H9 (cell line): ENCODE measurements at regions not wholly inside any gene's neighbourhood (a gene's known extent, or its start where the extent isn't known, plus 50 kb on each side); places are given as distances from the start of the nearest gene placed in this dataset.

ENCODE experiments used
- DNase-seq: peaks from one replicate; pipeline ENCODE4 v3.0.0-alpha.2; 2017
- H2AFZ ChIP-seq: one replicate; pipeline ENCODE4 v1.6.1; 2013; ENCODE audit warnings: mild to moderate bottlenecking, low read length, control low read depth, moderate library complexity
- H2AK5ac ChIP-seq: 2 replicates; pipeline ENCODE4 v1.6.1; 2013; ENCODE audit warnings: low read length, control low read depth, mixed read lengths; ENCODE audit not compliant: insufficient read length
- H2BK120ac ChIP-seq: one replicate; pipeline ENCODE4 v1.6.1; 2013; ENCODE audit warnings: low read depth, mild to moderate bottlenecking, low read length, control low read depth, inconsistent platforms; ENCODE audit not compliant: poor library complexity, severe bottlenecking
- H2BK12ac ChIP-seq: 2 replicates; pipeline ENCODE4 v1.6.1; 2013; ENCODE audit warnings: low read length, control low read depth, mixed read lengths, low read depth; ENCODE audit not compliant: insufficient read length
- H2BK15ac ChIP-seq: 2 replicates; pipeline ENCODE4 v1.6.1; 2013; ENCODE audit warnings: low read depth, low read length, control low read depth
- H2BK20ac ChIP-seq: one replicate; pipeline ENCODE4 v1.6.1; 2013; ENCODE audit warnings: low read depth, mild to moderate bottlenecking, low read length, control low read depth, inconsistent platforms; ENCODE audit not compliant: poor library complexity, severe bottlenecking
- H2BK5ac ChIP-seq: 2 replicates; pipeline ENCODE4 v1.6.1; 2013; ENCODE audit warnings: low read length, control low read depth, mixed read lengths; ENCODE audit not compliant: insufficient read length
- H3K14ac ChIP-seq: 2 replicates; pipeline ENCODE4 v1.6.1; 2013; ENCODE audit warnings: low read length, control low read depth; ENCODE audit not compliant: insufficient read depth
- H3K18ac ChIP-seq: 2 replicates; pipeline ENCODE4 v1.6.1; 2013; ENCODE audit warnings: low read depth, mild to moderate bottlenecking, mixed read lengths, low read length, control low read depth; ENCODE audit not compliant: insufficient read length
- H3K23ac ChIP-seq: 2 replicates; pipeline ENCODE4 v1.6.1; 2013; ENCODE audit warnings: low read length, control low read depth, mixed read lengths, low read depth; ENCODE audit not compliant: insufficient read length
- H3K23me2 ChIP-seq: 2 replicates; pipeline ENCODE4 v1.6.1; 2013; ENCODE audit warnings: low read depth, mild to moderate bottlenecking, mixed read lengths, low read length, control low read depth; ENCODE audit not compliant: insufficient read length, poor library complexity, severe bottlenecking
- H3K27ac ChIP-seq: 2 replicates; pipeline ENCODE4 v1.5.1; 2013; ENCODE audit warnings: low read length, control low read depth, mixed read lengths, low read depth; ENCODE audit not compliant: insufficient read length
- H3K27me3 ChIP-seq: 2 replicates; pipeline ENCODE4 v1.6.1; 2013; ENCODE audit warnings: low read length, control low read depth, inconsistent platforms; ENCODE audit not compliant: insufficient read depth
- H3K4ac ChIP-seq: 2 replicates; pipeline ENCODE4 v1.6.1; 2013; ENCODE audit warnings: low read depth, mild to moderate bottlenecking, control low read depth, inconsistent platforms, low read length, moderate library complexity
- H3K4me1 ChIP-seq: 2 replicates; pipeline ENCODE4 v1.6.1; 2013; ENCODE audit warnings: low read length, control low read depth, inconsistent platforms; ENCODE audit not compliant: insufficient read depth
- H3K4me2 ChIP-seq: 2 replicates; pipeline ENCODE4 v1.6.1; 2013; ENCODE audit warnings: low read length, control low read depth, mixed read lengths; ENCODE audit not compliant: insufficient read length, insufficient read depth
- H3K56ac ChIP-seq: 2 replicates; pipeline ENCODE4 v1.6.1; 2013; ENCODE audit warnings: low read depth, mild to moderate bottlenecking, mixed read lengths, low read length, control low read depth; ENCODE audit not compliant: insufficient read length
- H3K79me1 ChIP-seq: 2 replicates; pipeline ENCODE4 v1.6.1; 2013; ENCODE audit warnings: low read depth, mild to moderate bottlenecking, moderate library complexity, low read length, control low read depth, inconsistent platforms; ENCODE audit not compliant: insufficient read depth, poor library complexity, severe bottlenecking
- H3K79me2 ChIP-seq: 2 replicates; pipeline ENCODE4 v1.6.1; 2013; ENCODE audit warnings: low read length, control low read depth, inconsistent platforms; ENCODE audit not compliant: insufficient read depth
- H3K9ac ChIP-seq: 2 replicates; pipeline ENCODE4 v1.6.1; 2013; ENCODE audit warnings: low read length, control low read depth, mixed read lengths; ENCODE audit not compliant: insufficient read length; ENCODE audit errors: extremely low read depth
- H3K9me3 ChIP-seq: one replicate; pipeline ENCODE4 v1.6.1; 2013; ENCODE audit warnings: low read depth, low read length, inconsistent platforms; ENCODE audit not compliant: control insufficient read depth
- H3T11ph ChIP-seq: one replicate; pipeline ENCODE4 v1.6.1; 2013; ENCODE audit warnings: mild to moderate bottlenecking, low read length, control low read depth, inconsistent platforms
- H4K20me1 ChIP-seq: one replicate; pipeline ENCODE4 v1.6.1; 2013; ENCODE audit not compliant: control insufficient read depth, insufficient read length, insufficient read depth
- H4K5ac ChIP-seq: 2 replicates; pipeline ENCODE4 v1.6.1; 2013; ENCODE audit warnings: low read depth, mild to moderate bottlenecking, mixed read lengths, low read length, control low read depth; ENCODE audit not compliant: insufficient read length
- H4K8ac ChIP-seq: replicated peaks from 2 replicates; pipeline ENCODE4 v1.6.1; 2013; ENCODE audit warnings: low read length, control low read depth, mixed read lengths, low read depth; ENCODE audit not compliant: insufficient read length
- H4K91ac ChIP-seq: 2 replicates; pipeline ENCODE4 v1.6.1; 2013; ENCODE audit warnings: low read depth, mild to moderate bottlenecking, moderate library complexity, mixed read lengths, low read length, control low read depth; ENCODE audit not compliant: insufficient read length
- H3K27ac Mint-ChIP-seq, 3 experiments: 2 replicates in 2 of 3; 3 replicates in 1 of 3; pipeline ENCODE4 v1.8.0; 2020 to 2021; ENCODE audit warnings: mixed read lengths in 3 of 3, mild to moderate bottlenecking in 1 of 3, moderate library complexity in 1 of 3
- H3K27me3 Mint-ChIP-seq: 2 replicates; pipeline ENCODE4 v1.8.0; 2021; ENCODE audit warnings: low read depth, mild to moderate bottlenecking, moderate library complexity, mixed read lengths
- H3K36me3 Mint-ChIP-seq, 3 experiments: 2 replicates in 2 of 3; 3 replicates in 1 of 3; pipeline ENCODE4 v1.8.0; 2020 to 2021; ENCODE audit warnings: low read depth in 3 of 3, mixed read lengths in 3 of 3; ENCODE audit not compliant: insufficient read depth in 1 of 3
- H3K4me1 Mint-ChIP-seq, 2 experiments: 2 replicates each; pipeline ENCODE4 v1.8.0; 2020; ENCODE audit warnings: mixed read lengths in 2 of 2
- H3K4me3 Mint-ChIP-seq, 2 experiments: 2 replicates in 1 of 2; 3 replicates in 1 of 2; pipeline ENCODE4 v1.8.0; 2020 to 2021; ENCODE audit warnings: mild to moderate bottlenecking in 2 of 2, mixed read lengths in 2 of 2, moderate library complexity in 1 of 2
- H3K9me3 Mint-ChIP-seq, 2 experiments: 2 replicates in 1 of 2; 3 replicates in 1 of 2; pipeline ENCODE4 v1.8.0; 2020; ENCODE audit warnings: mild to moderate bottlenecking in 2 of 2, mixed read lengths in 2 of 2, moderate library complexity in 1 of 2
- CTCF ChIP-seq: fragments of 200-600 bp; sonication (generic); conservative IDR thresholded peaks from 3 replicates; pipeline ENCODE4 v1.8.0; 2021; ENCODE audit warnings: antibody characterized with exemption, mild to moderate bottlenecking
- WGBS: extraction: QIAGEN DNeasy Blood & Tissue Kit; methylation state at CpG from one replicate; pipeline ENCODE4 v1.1.7; 2013; ENCODE audit warnings: missing lambda C conversion rate, low lambda C conversion rate, mixed read lengths; ENCODE audit not compliant: insufficient read length; ENCODE audit errors: extremely low coverage; 5-methylcytosine and 5-hydroxymethylcytosine counted together

DNA sequence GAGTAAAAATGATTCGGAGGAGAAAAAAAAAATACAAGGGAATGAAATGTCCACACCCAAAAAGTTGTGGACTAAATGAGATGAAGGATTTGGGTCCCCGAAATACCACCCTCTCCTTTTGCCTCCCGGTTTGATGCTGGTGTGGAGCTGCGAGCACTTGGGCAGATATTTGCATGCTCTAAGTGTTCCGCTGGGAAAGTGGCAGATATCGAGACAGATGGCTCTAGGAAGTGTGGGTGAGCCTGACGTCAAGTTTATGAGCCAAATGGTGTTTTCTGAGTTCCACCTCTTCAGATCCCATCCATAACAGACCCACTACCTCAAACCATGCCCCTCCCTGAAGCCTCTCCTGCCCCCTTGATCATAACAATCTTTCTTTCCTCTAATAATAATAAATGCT lies 228.6 kb downstream of the QDPR start:
- Histone ChIP-seq H3K18ac (no peak overlapping the region), H3K79me2 (no peaks in the 10 kb centered on the region), H2BK20ac (no peak overlapping the region), H3K14ac (no peak overlapping the region), H3K4me1 (peaks cover 5% of the 10 kb centered on the region; the same call in 1 of the 2 replicates), H3K4me2 (no peak overlapping the region), H4K8ac (no peak overlapping the region), H2BK12ac (no peak overlapping the region), H4K91ac (no peak overlapping the region), H2AK5ac (no peak overlapping the region), H2BK5ac (no peak overlapping the region), H3K27ac (no peak overlapping the region), H3K4ac (no peak overlapping the region), H2BK15ac (no peak overlapping the region), H3K23ac (no peak overlapping the region), H3K27me3 (no peaks in the 10 kb centered on the region; the same call in 1 of the 2 replicates), H4K5ac (no peak overlapping the region), H4K20me1 (no peaks in the 10 kb centered on the region), H3K56ac (no peak overlapping the region), H3T11ph (no peak overlapping the region), H3K9ac (no peak overlapping the region), H3K79me1 (no peaks in the 10 kb centered on the region), H3K9me3 (no peaks in the 10 kb centered on the region), H2BK120ac (no peak overlapping the region), H3K23me2 (no peaks in the 10 kb centered on the region), H2AFZ (no peak overlapping the region)
- no peaks in the 10 kb centered on the region for H3K9me3 Mint-ChIP-seq
- TF ChIP-seq CTCF: no peak
- DNase-seq: no peak
- H3K27me3 Mint-ChIP-seq: no peaks in the 10 kb centered on the region
- H3K36me3 Mint-ChIP-seq: peaks cover 0 to 7% (median 1%) of the 10 kb centered on the region in 3 experiments; a peak in 4 of 7 replicates
- no peak overlapping the region for H3K27ac Mint-ChIP-seq
- WGBS: no CpG with 5 or more reads among the region's 7 CpGs
- H3K4me3 Mint-ChIP-seq: no peak overlapping the region
- H3K4me1 Mint-ChIP-seq: peaks cover 52 to 58% of the 10 kb centered on the region in 2 experiments
